Gastrocnemius medialis (tissue), 4 donors: ENCODE measurements at regions not wholly inside any gene's neighbourhood (a gene's known extent, or its start where the extent isn't known, plus 50 kb on each side); places are given as distances from the start of the nearest gene placed in this dataset.

Experiments used
- ATAC-seq, 2 donors: fragments of 150-250 bp; one replicate each; pipeline ENCODE4 v1.9.1; 2016
- DNase-seq, 2 donors: peaks; one replicate each; pipeline ENCODE4 v3.0.0-alpha.2; 2019
- H3K27ac ChIP-seq, 4 donors: fragments of 200-600 bp; sonication (generic); 1 replicate in 1 of 4; 2 replicates in 3 of 4; pipeline ENCODE4 v1.5.1; 2016 to 2018; ENCODE audit warnings: mild to moderate bottlenecking in 2 of 4, moderate library complexity in 1 of 4
- H3K27me3 ChIP-seq, 3 donors: fragments of 200-600 bp; sonication (generic) in 2 of 3; 1 replicate in 1 of 3; 2 replicates in 2 of 3; pipeline versions ENCODE4 v1.5.1 to v1.6.0; 2016 to 2019; ENCODE audit warnings: mild to moderate bottlenecking in 1 of 3, moderate library complexity in 1 of 3
- H3K36me3 ChIP-seq, 2 donors: fragments of 200-600 bp; sonication (generic) in 1 of 2; one replicate each; pipeline ENCODE4 v1.5.1; 2017 to 2018
- H3K4me1 ChIP-seq, 2 donors: fragments of 200-600 bp; sonication (generic) in 1 of 2; one replicate each; pipeline ENCODE4 v1.5.1; 2016 to 2017; ENCODE audit warnings: mild to moderate bottlenecking in 2 of 2
- H3K4me3 ChIP-seq, 4 donors: fragments of 200-600 bp; sonication (generic) in 3 of 4; 1 replicate in 1 of 4; 2 replicates in 3 of 4; pipeline ENCODE4 v1.5.1; 2016 to 2019; ENCODE audit warnings: mild to moderate bottlenecking in 2 of 4
- H3K9me3 ChIP-seq, 3 donors: fragments of 200-600 bp; sonication (generic) in 2 of 3; 1 replicate in 1 of 3; 2 replicates in 2 of 3; pipeline ENCODE4 v1.5.1; 2016 to 2019
- POLR2A ChIP-seq, 2 donors: fragments of 450-650 bp; IDR thresholded peaks; one replicate each; pipeline ENCODE4 v1.6.1; 2017; ENCODE audit warnings: antibody characterized with exemption in 2 of 2, mild to moderate bottlenecking in 2 of 2, moderate library complexity in 2 of 2
- in situ Hi-C, 4 donors: fragments of 200-750 bp; cut with MboI; loops; one replicate each; pipeline versions ENCODE4 v1.15.0 to v1.8.0; 2017; ENCODE audit warnings: low sequenced_read_pairs in 4 of 4
- intact Hi-C: fragments of 100-400 bp; cut with DNase I; formaldehyde crosslinking; loops from one replicate; pipeline ENCODE4 v1.15.1; 2023; ENCODE audit warnings: low total_unique reads
- TF ChIP-seq, protein P1 (sequence below), 5 experiments: fragments of 450-650 bp in 3 of 5; fragments of 200-600 bp in 2 of 5; sonication (generic) in 2 of 5; IDR thresholded peaks in 4 of 5; conservative IDR thresholded peaks in 1 of 5; 1 replicate in 4 of 5; 2 replicates in 1 of 5; pipeline ENCODE4 v1.5.1; 2016 to 2019; ENCODE audit warnings: antibody characterized with exemption in 5 of 5, mild to moderate bottlenecking in 3 of 5, moderate library complexity in 3 of 5

DNA sequence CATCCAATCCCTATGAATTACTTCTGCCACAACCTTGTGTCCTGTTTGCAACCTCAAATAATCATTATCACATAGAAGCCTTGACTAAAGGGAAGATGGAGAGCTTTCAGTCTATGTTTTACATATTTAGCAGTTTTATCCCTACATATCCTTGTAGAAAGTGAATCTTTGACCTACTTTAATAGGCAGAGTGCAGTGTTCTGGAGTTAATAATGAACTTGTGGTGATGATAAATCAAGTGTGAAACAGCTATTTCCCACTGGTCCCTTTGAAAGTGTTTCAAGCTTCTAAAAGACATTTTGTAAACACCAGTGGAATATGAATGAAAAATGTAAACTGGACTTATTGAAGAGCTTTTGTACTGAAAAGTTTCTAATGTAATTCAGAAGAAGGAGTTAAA, 406.7 kb downstream of the GABRG2 start:
- Histone ChIP-seq H3K27me3 (no peaks in the 10 kb centered on the region), H3K9me3 (no peaks in the 10 kb centered on the region), H3K4me1 (no peaks in the 10 kb centered on the region), H3K27ac (no peak overlapping the region), H3K36me3 (no peaks in the 10 kb centered on the region), H3K4me3 (no peak overlapping the region)
- TF ChIP-seq POLR2A (IDR thresholded peaks at IDR 0.05), result no peak
- TF ChIP-seq, protein P1, sequence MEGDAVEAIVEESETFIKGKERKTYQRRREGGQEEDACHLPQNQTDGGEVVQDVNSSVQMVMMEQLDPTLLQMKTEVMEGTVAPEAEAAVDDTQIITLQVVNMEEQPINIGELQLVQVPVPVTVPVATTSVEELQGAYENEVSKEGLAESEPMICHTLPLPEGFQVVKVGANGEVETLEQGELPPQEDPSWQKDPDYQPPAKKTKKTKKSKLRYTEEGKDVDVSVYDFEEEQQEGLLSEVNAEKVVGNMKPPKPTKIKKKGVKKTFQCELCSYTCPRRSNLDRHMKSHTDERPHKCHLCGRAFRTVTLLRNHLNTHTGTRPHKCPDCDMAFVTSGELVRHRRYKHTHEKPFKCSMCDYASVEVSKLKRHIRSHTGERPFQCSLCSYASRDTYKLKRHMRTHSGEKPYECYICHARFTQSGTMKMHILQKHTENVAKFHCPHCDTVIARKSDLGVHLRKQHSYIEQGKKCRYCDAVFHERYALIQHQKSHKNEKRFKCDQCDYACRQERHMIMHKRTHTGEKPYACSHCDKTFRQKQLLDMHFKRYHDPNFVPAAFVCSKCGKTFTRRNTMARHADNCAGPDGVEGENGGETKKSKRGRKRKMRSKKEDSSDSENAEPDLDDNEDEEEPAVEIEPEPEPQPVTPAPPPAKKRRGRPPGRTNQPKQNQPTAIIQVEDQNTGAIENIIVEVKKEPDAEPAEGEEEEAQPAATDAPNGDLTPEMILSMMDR (IDR thresholded peaks at IDR 0.05 in 4 of 5, conservative IDR thresholded peaks at IDR 0.05 in 1 of 5), result no peak
- ATAC-seq (no peak), DNase-seq (no peak)
- intact Hi-C loops, result no loop called here
- in situ Hi-C loops, result no loop called here

DNA sequence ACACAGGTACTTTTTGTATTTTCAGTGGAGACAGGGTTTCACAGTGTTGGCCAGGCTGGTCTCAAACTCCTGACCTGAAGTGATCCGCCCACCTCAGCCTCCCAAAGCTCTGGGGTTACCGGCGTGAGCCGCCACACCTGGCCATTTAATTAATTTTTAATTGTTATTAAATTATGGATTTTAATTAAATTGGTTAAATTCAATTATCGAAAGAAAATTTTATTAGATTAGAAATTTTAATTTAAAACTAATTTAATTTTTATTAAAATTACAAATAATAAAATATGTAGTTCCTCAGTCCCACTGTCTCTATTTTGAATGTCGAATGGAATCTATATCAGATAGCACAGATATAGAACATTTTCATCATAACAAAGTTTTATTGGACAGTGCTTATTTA, 416.5 kb downstream of the GABRG2 start:
- TF ChIP-seq POLR2A (IDR thresholded peaks at IDR 0.05), result no peak
- TF ChIP-seq, protein P1 (IDR thresholded peaks at IDR 0.05 in 4 of 5, conservative IDR thresholded peaks at IDR 0.05 in 1 of 5), result no peak
- intact Hi-C loops (no loop called here), in situ Hi-C loops (no loop called here)
- H3K27ac ChIP-seq, result no peak overlapping the region
- H3K4me1 ChIP-seq, result no peaks in the 10 kb centered on the region
- no peak overlapping the region for H3K4me3 ChIP-seq
- ATAC-seq (no peak), DNase-seq (no peak)
- no peaks in the 10 kb centered on the region for H3K27me3 ChIP-seq
- no peaks in the 10 kb centered on the region for H3K36me3 ChIP-seq
- no peaks in the 10 kb centered on the region for H3K9me3 ChIP-seq

DNA sequence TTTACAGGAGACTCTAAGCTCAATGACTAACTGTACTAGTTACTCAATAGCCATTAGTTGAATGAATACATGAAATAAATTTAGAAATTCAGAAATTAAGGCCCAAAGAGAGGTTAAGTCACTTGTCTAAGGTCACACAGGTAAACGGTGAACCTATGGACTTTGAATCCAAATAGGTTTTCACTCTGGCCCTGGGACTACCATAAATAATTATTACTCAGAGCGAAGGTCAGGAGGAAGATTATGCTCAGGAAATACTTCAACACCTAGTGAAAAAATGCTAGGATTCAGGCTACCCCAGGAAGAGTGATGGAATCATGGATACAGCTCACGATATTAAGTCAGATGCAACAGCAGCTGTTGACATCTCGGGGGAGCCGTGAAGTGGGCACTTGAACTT, 417.4 kb downstream of the GABRG2 start:
- in situ Hi-C loops, result no loop called here
- no peak overlapping the region for H3K4me3 ChIP-seq
- DNase-seq, result no peak
- TF ChIP-seq POLR2A (IDR thresholded peaks at IDR 0.05), result no peak
- TF ChIP-seq, protein P1 (IDR thresholded peaks at IDR 0.05 in 4 of 5, conservative IDR thresholded peaks at IDR 0.05 in 1 of 5), result no peak
- H3K27ac ChIP-seq, result no peak overlapping the region
- intact Hi-C loops, result no loop called here
- no peak for ATAC-seq
- no peaks in the 10 kb centered on the region for H3K27me3 ChIP-seq
- H3K4me1 ChIP-seq, result no peaks in the 10 kb centered on the region
- no peaks in the 10 kb centered on the region for H3K9me3 ChIP-seq
- H3K36me3 ChIP-seq, result no peaks in the 10 kb centered on the region

DNA sequence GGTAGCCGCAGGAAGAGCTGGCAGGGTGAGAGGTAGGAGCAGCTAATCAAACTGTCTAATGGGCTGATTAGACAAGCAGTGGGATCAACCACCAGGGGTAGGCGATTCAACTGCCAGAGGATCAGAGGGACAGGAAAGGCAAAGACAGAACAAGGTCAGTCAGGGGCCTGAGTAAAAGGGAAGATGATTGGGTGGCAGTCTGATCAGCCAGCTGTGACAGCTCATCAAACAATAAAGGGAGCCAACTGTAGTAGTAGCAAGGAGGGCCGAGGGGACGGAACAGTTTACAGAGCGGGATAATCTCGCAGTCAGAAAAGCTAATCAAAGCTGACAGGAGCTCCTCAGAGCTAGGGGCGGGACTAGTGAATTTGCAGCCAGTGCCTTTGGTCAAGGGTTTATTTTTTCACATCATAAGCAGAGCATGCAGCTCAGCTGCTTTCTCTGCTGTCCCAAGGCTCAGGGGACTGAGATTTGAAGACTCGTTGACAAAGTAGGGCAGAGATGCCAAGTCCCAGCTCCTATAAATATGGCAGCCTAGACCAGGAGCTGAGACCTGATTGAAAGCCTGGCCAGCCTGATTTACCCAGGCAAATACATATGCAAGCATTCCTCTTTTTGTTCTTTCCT, 418.2 kb downstream of the GABRG2 start:
- H3K9me3 ChIP-seq, result no peaks in the 10 kb centered on the region
- TF ChIP-seq POLR2A (IDR thresholded peaks at IDR 0.05), result no peak
- TF ChIP-seq, protein P1 (IDR thresholded peaks at IDR 0.05 in 4 of 5, conservative IDR thresholded peaks at IDR 0.05 in 1 of 5), result no peak
- in situ Hi-C loops, result no loop called here
- no peak overlapping the region for H3K4me3 ChIP-seq
- no peak overlapping the region for H3K27ac ChIP-seq
- no peaks in the 10 kb centered on the region for H3K4me1 ChIP-seq
- no peaks in the 10 kb centered on the region for H3K27me3 ChIP-seq
- ATAC-seq, result no peak
- DNase-seq, result no peak
- intact Hi-C loops, result no loop called here
- H3K36me3 ChIP-seq, result no peaks in the 10 kb centered on the region
